SK-N-SH (cell line): ENCODE measurements at regions not wholly inside any gene's neighbourhood (a gene's known extent, or its start where the extent isn't known, plus 50 kb on each side); places are given as distances from the start of the nearest gene placed in this dataset.

ENCODE experiments used
- NFIC ChIP-seq: IDR thresholded peaks from 2 replicates; pipeline ENCODE4 v1.4.0; 2012; ENCODE audit warnings: borderline replicate concordance
- POLR2AphosphoS5 ChIP-seq: IDR thresholded peaks from 2 replicates; pipeline ENCODE4 v1.6.1; 2012; ENCODE audit warnings: low read depth, low read length
- SMC3 ChIP-seq: IDR thresholded peaks from 2 replicates; pipeline ENCODE4 v1.6.1; 2012; ENCODE audit warnings: low read depth, low read length, improper control_type of control experiment
- TEAD4 ChIP-seq: IDR thresholded peaks from 2 replicates; pipeline ENCODE4 v1.4.0; 2012; ENCODE audit warnings: mild to moderate bottlenecking, borderline replicate concordance; ENCODE audit not compliant: insufficient read depth
- TF ChIP-seq, protein P1 (sequence below): fragments of 200-600 bp; sonication (generic); IDR thresholded peaks from 2 replicates; pipeline ENCODE4 v1.6.1; 2017; ENCODE audit warnings: antibody characterized with exemption, mild to moderate bottlenecking, moderate library complexity
- TF ChIP-seq, protein P2 (sequence below): IDR thresholded peaks from 2 replicates; pipeline ENCODE4 v1.6.1; 2012; ENCODE audit warnings: mild to moderate bottlenecking, low read depth, low read length, moderate library complexity

DNA sequence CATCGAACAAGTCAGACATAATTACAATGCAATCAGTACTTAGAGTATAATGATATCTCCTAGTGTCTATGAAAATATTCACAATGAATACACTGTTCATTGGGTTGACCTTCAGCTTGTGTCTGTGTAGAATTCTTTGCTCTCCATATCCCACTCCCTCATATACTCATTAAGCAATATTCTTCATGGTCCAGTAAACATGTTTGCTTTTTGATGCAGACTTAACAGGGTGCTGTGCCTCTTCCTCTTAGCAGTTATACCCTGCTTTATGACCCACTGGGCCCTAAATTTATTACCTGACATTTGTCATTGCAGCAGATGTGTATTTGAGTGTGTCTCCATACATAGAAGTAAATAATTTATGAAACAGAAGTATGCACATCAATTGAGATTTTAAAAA lies 352.5 kb upstream of the CCDC179 start:
- TF ChIP-seq POLR2AphosphoS5, result no peak
- TF ChIP-seq NFIC, result no peak
- TF ChIP-seq, protein P1, sequence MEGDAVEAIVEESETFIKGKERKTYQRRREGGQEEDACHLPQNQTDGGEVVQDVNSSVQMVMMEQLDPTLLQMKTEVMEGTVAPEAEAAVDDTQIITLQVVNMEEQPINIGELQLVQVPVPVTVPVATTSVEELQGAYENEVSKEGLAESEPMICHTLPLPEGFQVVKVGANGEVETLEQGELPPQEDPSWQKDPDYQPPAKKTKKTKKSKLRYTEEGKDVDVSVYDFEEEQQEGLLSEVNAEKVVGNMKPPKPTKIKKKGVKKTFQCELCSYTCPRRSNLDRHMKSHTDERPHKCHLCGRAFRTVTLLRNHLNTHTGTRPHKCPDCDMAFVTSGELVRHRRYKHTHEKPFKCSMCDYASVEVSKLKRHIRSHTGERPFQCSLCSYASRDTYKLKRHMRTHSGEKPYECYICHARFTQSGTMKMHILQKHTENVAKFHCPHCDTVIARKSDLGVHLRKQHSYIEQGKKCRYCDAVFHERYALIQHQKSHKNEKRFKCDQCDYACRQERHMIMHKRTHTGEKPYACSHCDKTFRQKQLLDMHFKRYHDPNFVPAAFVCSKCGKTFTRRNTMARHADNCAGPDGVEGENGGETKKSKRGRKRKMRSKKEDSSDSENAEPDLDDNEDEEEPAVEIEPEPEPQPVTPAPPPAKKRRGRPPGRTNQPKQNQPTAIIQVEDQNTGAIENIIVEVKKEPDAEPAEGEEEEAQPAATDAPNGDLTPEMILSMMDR, result no peak
- TF ChIP-seq, protein P2, sequence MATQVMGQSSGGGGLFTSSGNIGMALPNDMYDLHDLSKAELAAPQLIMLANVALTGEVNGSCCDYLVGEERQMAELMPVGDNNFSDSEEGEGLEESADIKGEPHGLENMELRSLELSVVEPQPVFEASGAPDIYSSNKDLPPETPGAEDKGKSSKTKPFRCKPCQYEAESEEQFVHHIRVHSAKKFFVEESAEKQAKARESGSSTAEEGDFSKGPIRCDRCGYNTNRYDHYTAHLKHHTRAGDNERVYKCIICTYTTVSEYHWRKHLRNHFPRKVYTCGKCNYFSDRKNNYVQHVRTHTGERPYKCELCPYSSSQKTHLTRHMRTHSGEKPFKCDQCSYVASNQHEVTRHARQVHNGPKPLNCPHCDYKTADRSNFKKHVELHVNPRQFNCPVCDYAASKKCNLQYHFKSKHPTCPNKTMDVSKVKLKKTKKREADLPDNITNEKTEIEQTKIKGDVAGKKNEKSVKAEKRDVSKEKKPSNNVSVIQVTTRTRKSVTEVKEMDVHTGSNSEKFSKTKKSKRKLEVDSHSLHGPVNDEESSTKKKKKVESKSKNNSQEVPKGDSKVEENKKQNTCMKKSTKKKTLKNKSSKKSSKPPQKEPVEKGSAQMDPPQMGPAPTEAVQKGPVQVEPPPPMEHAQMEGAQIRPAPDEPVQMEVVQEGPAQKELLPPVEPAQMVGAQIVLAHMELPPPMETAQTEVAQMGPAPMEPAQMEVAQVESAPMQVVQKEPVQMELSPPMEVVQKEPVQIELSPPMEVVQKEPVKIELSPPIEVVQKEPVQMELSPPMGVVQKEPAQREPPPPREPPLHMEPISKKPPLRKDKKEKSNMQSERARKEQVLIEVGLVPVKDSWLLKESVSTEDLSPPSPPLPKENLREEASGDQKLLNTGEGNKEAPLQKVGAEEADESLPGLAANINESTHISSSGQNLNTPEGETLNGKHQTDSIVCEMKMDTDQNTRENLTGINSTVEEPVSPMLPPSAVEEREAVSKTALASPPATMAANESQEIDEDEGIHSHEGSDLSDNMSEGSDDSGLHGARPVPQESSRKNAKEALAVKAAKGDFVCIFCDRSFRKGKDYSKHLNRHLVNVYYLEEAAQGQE, result no peak
- TF ChIP-seq SMC3, result no peak
- no peak for TF ChIP-seq TEAD4
